ENCODE measurements at regions not wholly inside any gene's neighbourhood (a gene's known extent, or its start where the extent isn't known, plus 50 kb on each side); places are given as distances from the start of the nearest gene placed in this dataset.

- Histone ChIP-seq H3K36me3 (ENCODE audit: control insufficient read depth in 2 of 3, insufficient read depth in 3 of 3, low read length in 3 of 3) (no peaks in the 10 kb centered on the region), H3K27me3 (ENCODE audit: control insufficient read depth, insufficient read depth, low read length) (no peaks in the 10 kb centered on the region), H3K4me1 (ENCODE audit: control insufficient read depth in 2 of 3, insufficient read depth in 2 of 3, low read depth in 1 of 3, low read length in 3 of 3) (no peaks in the 10 kb centered on the region), H3K9me3 (ENCODE audit: control insufficient read depth in 2 of 3, insufficient read depth in 1 of 3, low read length in 3 of 3) (no peaks in the 10 kb centered on the region), H3K27ac (ENCODE audit: low read depth in 2 of 2, low read length in 2 of 2) (no peak overlapping the region), H3K9ac (ENCODE audit: low read length in 3 of 3) (no peak overlapping the region), H3K4me3 (ENCODE audit: low read length in 3 of 3) (no peak overlapping the region)
- TF ChIP-seq CTCF (IDR thresholded peaks at IDR 0.05; ENCODE audit: borderline replicate concordance, extremely low read depth, insufficient read depth), result no peak
- FAIRE-seq (no peak), DNase-seq (no peak)
- intact Hi-C loops (cut with DNase I), result no loop called here
These were observed 781.1 kb downstream of the TUSC7 start for GRCh38 chr3:117490716-117491115.

GRCh38 chr3:117495620-117496019, 786.0 kb downstream of the TUSC7 start:
- no peaks in the 10 kb centered on the region for H3K4me1 ChIP-seq (ENCODE audit: control insufficient read depth in 2 of 3, insufficient read depth in 2 of 3, low read depth in 1 of 3, low read length in 3 of 3)
- H3K27ac ChIP-seq (ENCODE audit: low read depth in 2 of 2, low read length in 2 of 2), result no peak overlapping the region
- no peak for DNase-seq
- intact Hi-C loops (cut with DNase I), result no loop called here
- no peaks in the 10 kb centered on the region for H3K9me3 ChIP-seq (ENCODE audit: control insufficient read depth in 2 of 3, insufficient read depth in 1 of 3, low read length in 3 of 3)
- no peaks in the 10 kb centered on the region for H3K27me3 ChIP-seq (ENCODE audit: control insufficient read depth, insufficient read depth, low read length)
- FAIRE-seq, result no peak
- H3K36me3 ChIP-seq (ENCODE audit: control insufficient read depth in 2 of 3, insufficient read depth in 3 of 3, low read length in 3 of 3), result no peaks in the 10 kb centered on the region
- TF ChIP-seq CTCF (IDR thresholded peaks at IDR 0.05; ENCODE audit: borderline replicate concordance, extremely low read depth, insufficient read depth), result no peak
- H3K4me3 ChIP-seq (ENCODE audit: low read length in 3 of 3), result no peak overlapping the region
- no peak overlapping the region for H3K9ac ChIP-seq (ENCODE audit: low read length in 3 of 3)

- no peak for DNase-seq
- no peak overlapping the region for H3K9ac ChIP-seq (ENCODE audit: low read length in 3 of 3)
- no peak for FAIRE-seq
- H3K9me3 ChIP-seq (ENCODE audit: control insufficient read depth in 2 of 3, insufficient read depth in 1 of 3, low read length in 3 of 3), result no peaks in the 10 kb centered on the region
- H3K36me3 ChIP-seq (ENCODE audit: control insufficient read depth in 2 of 3, insufficient read depth in 3 of 3, low read length in 3 of 3), result no peaks in the 10 kb centered on the region
- H3K27ac ChIP-seq (ENCODE audit: low read depth in 2 of 2, low read length in 2 of 2), result no peak overlapping the region
- H3K4me1 ChIP-seq (ENCODE audit: control insufficient read depth in 2 of 3, insufficient read depth in 2 of 3, low read depth in 1 of 3, low read length in 3 of 3), result no peaks in the 10 kb centered on the region
- no peak for TF ChIP-seq CTCF (IDR thresholded peaks at IDR 0.05; ENCODE audit: borderline replicate concordance, extremely low read depth, insufficient read depth)
- no peaks in the 10 kb centered on the region for H3K27me3 ChIP-seq (ENCODE audit: control insufficient read depth, insufficient read depth, low read length)
- no peak overlapping the region for H3K4me3 ChIP-seq (ENCODE audit: low read length in 3 of 3)
- intact Hi-C loops (cut with DNase I), result no loop called here
These were observed 789.8 kb downstream of the TUSC7 start for GRCh38 chr3:117499189-117499870.

- intact Hi-C loops (cut with DNase I), result no loop called here
- TF ChIP-seq CTCF (IDR thresholded peaks at IDR 0.05; ENCODE audit: borderline replicate concordance, extremely low read depth, insufficient read depth), result no peak
- no peak for FAIRE-seq
These were observed 798.4 kb downstream of the TUSC7 start for GRCh38 chr3:117507958-117508357.

More at GRCh38 chr3:117507958-117508357, 798.4 kb downstream of the TUSC7 start:
- Histone ChIP-seq H3K4me1 (ENCODE audit: control insufficient read depth in 2 of 3, insufficient read depth in 2 of 3, low read depth in 1 of 3, low read length in 3 of 3) (no peaks in the 10 kb centered on the region), H3K36me3 (ENCODE audit: control insufficient read depth in 2 of 3, insufficient read depth in 3 of 3, low read length in 3 of 3) (no peaks in the 10 kb centered on the region), H3K9ac (ENCODE audit: low read length in 3 of 3) (no peak overlapping the region), H3K27ac (ENCODE audit: low read depth in 2 of 2, low read length in 2 of 2) (no peak overlapping the region), H3K4me3 (ENCODE audit: low read length in 3 of 3) (no peak overlapping the region), H3K27me3 (ENCODE audit: control insufficient read depth, insufficient read depth, low read length) (no peaks in the 10 kb centered on the region), H3K9me3 (ENCODE audit: control insufficient read depth in 2 of 3, insufficient read depth in 1 of 3, low read length in 3 of 3) (no peaks in the 10 kb centered on the region)
- DNase-seq, result no peak

Data from kidney (tissue), 13 donors.